Endodermal cell (in vitro differentiated cells): ENCODE measurements at regions not wholly inside any gene's neighbourhood (a gene's known extent, or its start where the extent isn't known, plus 50 kb on each side); places are given as distances from the start of the nearest gene placed in this dataset.

Source experiments
- DNase-seq: peaks from one replicate; pipeline ENCODE4 v3.0.0-alpha.2; 2017
- H3K27ac ChIP-seq: 2 replicates; pipeline ENCODE4 v1.5.1; 2013; ENCODE audit warnings: mild to moderate bottlenecking, low read depth, low read length, moderate library complexity
- H3K27me3 ChIP-seq: 2 replicates; pipeline ENCODE4 v1.6.1; 2013; ENCODE audit warnings: mild to moderate bottlenecking, low read length, moderate library complexity; ENCODE audit not compliant: insufficient read depth, control insufficient read depth, poor library complexity, severe bottlenecking
- H3K36me3 ChIP-seq: 2 replicates; pipeline ENCODE4 v1.7.0; 2013; ENCODE audit warnings: mild to moderate bottlenecking, low read length, moderate library complexity; ENCODE audit not compliant: control insufficient read depth, insufficient read depth
- H3K4me1 ChIP-seq: one replicate; pipeline ENCODE4 v1.7.0; 2013; ENCODE audit warnings: low read length; ENCODE audit not compliant: control insufficient read depth, insufficient read depth
- H3K4me3 ChIP-seq: 2 replicates; pipeline ENCODE4 v1.5.1; 2013; ENCODE audit warnings: mild to moderate bottlenecking, low read length, moderate library complexity
- H3K9ac ChIP-seq: 2 replicates; pipeline ENCODE4 v1.6.1; 2013; ENCODE audit warnings: mild to moderate bottlenecking, low read length, moderate library complexity; ENCODE audit not compliant: poor library complexity, severe bottlenecking; ENCODE audit errors: extremely low read depth
- H3K9me3 ChIP-seq: 2 replicates; pipeline ENCODE4 v1.6.1; 2013; ENCODE audit warnings: mild to moderate bottlenecking, low read length, moderate library complexity; ENCODE audit not compliant: control insufficient read depth
- H3K27ac Mint-ChIP-seq: 2 replicates; pipeline ENCODE4 v1.8.0; 2020; ENCODE audit warnings: mixed read lengths
- H3K27me3 Mint-ChIP-seq: 2 replicates; pipeline ENCODE4 v1.8.0; 2021; ENCODE audit warnings: mild to moderate bottlenecking, mixed read lengths; ENCODE audit not compliant: insufficient read depth
- H3K36me3 Mint-ChIP-seq: 2 replicates; pipeline ENCODE4 v1.8.0; 2020; ENCODE audit warnings: low read depth, mixed read lengths
- H3K4me1 Mint-ChIP-seq: 2 replicates; pipeline ENCODE4 v1.8.0; 2020; ENCODE audit warnings: mixed read lengths
- H3K4me3 Mint-ChIP-seq: 2 replicates; pipeline ENCODE4 v1.8.0; 2020; ENCODE audit warnings: mild to moderate bottlenecking, moderate library complexity, mixed read lengths
- H3K9me3 Mint-ChIP-seq: 2 replicates; pipeline ENCODE4 v1.8.0; 2020; ENCODE audit warnings: mild to moderate bottlenecking, mixed read lengths
- WGBS, 2 experiments: methylation state at CpG; one replicate each; pipeline versions ENCODE4 v1.1.5 to v1.1.7; 2013; ENCODE audit warnings: missing lambda C conversion rate in 2 of 2, mixed read lengths in 1 of 2; ENCODE audit not compliant: insufficient coverage in 1 of 2, insufficient read length in 1 of 2; 5-methylcytosine and 5-hydroxymethylcytosine counted together
- TF ChIP-seq, protein P1 (sequence below): fragments of 200-600 bp; sonication (generic); conservative IDR thresholded peaks from 2 replicates; pipeline ENCODE4 v1.5.0; 2021; ENCODE audit warnings: antibody characterized with exemption, mild to moderate bottlenecking

DNA sequence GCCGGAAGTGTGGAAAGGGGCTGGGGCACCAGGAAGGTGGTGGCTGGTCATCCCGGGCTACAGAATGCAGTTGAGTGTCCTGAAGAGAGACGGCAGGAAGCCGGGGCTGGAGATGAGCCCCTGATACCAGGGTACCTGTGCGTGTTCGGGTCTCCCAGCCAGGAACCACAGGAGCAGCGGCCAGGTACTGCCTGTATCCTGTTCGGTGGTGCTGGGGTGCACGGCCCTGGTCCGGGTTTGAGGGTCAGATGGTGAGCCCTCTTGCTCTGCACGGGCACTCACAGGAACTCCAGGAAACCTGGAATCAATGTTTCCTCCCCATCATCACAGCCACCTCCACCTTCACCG is 253.1 kb upstream of the B3GAT1 start:
- Mint-ChIP-seq H3K4me1 (peaks cover 2% of the 10 kb centered on the region), H3K27me3 (peaks cover 2% of the 10 kb centered on the region)
- no peaks in the 10 kb centered on the region for H3K27me3 ChIP-seq

DNA sequence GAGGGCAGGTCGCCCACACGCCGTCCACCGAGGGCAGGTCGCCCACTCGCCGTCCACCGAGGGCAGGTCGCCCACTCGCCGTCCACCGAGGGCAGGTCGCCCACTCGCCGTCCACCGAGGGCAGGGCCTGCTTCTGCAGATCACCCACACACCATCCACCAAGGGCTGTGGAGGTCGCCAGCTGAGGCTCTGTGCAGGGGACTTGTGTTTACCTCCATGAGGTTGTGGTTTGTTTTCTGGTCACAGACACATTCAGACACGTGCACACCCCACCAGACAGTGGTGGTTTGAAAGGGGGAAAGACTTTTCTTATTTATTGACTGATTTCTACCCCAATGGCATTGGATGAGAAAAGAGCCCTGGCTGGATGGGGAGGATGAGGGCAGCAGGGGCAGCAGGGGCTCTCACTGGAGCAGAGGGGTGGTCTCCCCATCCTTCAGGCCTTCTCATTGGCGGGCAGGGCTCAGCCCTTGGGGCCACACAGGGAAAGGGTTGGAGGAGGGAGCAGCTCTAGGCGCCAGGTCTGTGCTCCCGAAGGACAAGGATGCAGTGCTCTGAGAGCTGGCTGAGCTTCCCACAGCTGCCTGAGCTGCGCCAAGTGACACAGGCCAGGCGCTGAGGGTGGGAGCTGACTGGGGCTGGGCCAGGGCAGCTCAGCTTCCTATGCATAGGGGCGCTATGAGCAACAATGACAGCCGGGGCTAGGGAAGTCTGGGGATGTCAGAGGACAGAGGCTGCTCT is 252.6 kb upstream of the B3GAT1 start:
- 95 to 96% methylated on average over 4 to 25 of the region's 25 CpGs for WGBS, 2 experiments
- H3K4me1 Mint-ChIP-seq, result no peaks in the 10 kb centered on the region
- no peak overlapping the region for H3K4me3 Mint-ChIP-seq
- Histone ChIP-seq H3K9ac (no peak overlapping the region), H3K36me3 (no peaks in the 10 kb centered on the region), H3K4me1 (no peaks in the 10 kb centered on the region), H3K27me3 (no peaks in the 10 kb centered on the region), H3K27ac (no peak overlapping the region), H3K9me3 (peaks cover 22% of the 10 kb centered on the region), H3K4me3 (no peak overlapping the region)
- H3K9me3 Mint-ChIP-seq, result peaks cover 19% of the 10 kb centered on the region
- DNase-seq, result peak; percentile 41
- H3K27me3 Mint-ChIP-seq, result peaks cover 2% of the 10 kb centered on the region
- no peak overlapping the region for H3K27ac Mint-ChIP-seq
- TF ChIP-seq, protein P1, sequence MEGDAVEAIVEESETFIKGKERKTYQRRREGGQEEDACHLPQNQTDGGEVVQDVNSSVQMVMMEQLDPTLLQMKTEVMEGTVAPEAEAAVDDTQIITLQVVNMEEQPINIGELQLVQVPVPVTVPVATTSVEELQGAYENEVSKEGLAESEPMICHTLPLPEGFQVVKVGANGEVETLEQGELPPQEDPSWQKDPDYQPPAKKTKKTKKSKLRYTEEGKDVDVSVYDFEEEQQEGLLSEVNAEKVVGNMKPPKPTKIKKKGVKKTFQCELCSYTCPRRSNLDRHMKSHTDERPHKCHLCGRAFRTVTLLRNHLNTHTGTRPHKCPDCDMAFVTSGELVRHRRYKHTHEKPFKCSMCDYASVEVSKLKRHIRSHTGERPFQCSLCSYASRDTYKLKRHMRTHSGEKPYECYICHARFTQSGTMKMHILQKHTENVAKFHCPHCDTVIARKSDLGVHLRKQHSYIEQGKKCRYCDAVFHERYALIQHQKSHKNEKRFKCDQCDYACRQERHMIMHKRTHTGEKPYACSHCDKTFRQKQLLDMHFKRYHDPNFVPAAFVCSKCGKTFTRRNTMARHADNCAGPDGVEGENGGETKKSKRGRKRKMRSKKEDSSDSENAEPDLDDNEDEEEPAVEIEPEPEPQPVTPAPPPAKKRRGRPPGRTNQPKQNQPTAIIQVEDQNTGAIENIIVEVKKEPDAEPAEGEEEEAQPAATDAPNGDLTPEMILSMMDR, result no peak
- no peaks in the 10 kb centered on the region for H3K36me3 Mint-ChIP-seq

More for the DNA sequence above, 253.1 kb upstream of the B3GAT1 start:
- TF ChIP-seq, protein P1, result no peak
- Mint-ChIP-seq H3K36me3 (no peaks in the 10 kb centered on the region), H3K4me3 (no peak overlapping the region), H3K27ac (no peak overlapping the region), H3K9me3 (peaks cover 18% of the 10 kb centered on the region)
- Histone ChIP-seq H3K27ac (no peak overlapping the region), H3K4me1 (no peaks in the 10 kb centered on the region), H3K9ac (no peak overlapping the region), H3K9me3 (peaks cover 22% of the 10 kb centered on the region), H3K36me3 (no peaks in the 10 kb centered on the region), H3K4me3 (no peak overlapping the region)
- no peak for DNase-seq
- WGBS, 2 experiments, result 86 to 88% methylated on average over 6 to 12 of the region's 12 CpGs

DNA sequence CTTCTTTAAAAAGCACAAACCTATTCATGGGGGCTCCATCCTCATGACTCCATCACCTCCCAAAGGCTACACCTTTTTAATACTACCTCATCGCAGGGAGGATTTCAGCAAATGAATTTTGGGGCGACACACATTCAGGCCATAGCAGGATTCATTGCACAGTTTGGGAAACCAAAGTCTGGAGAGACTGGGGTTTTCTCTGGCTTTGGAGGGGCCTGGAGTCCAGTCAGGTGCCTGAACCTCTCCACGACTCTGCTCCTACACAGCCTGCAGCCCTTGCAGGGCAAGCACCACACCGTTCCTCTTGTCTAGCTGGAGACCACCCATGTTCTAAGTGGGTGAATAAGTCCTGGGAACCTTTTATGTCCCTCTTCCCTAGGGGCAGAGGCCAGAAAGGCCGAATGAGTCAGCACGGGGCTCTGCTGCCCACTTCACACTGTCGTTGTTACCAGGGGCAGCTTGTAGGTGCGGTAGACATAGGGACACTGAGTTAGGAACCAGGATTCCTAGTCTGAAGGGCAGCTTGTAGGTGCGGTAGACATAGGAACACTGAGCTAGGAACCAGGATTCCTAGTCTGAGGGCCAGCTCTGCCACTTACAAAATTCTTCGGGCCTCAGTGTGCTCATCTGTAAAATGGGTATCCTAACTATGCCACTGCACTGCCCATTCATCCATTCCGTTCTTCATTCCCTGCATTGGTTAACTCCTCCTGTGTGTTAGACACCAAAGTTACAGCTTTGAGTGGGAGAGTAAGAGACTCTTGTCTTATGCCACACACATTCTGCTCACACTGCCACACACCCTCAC is 251.7 kb upstream of the B3GAT1 start:
- TF ChIP-seq, protein P1, result no peak
- no peak overlapping the region for H3K27ac Mint-ChIP-seq

More for the DNA sequence above, 251.7 kb upstream of the B3GAT1 start:
- peaks cover 2% of the 10 kb centered on the region for H3K27me3 Mint-ChIP-seq
- H3K9ac ChIP-seq, result no peak overlapping the region
- no peaks in the 10 kb centered on the region for H3K4me1 Mint-ChIP-seq
- peaks cover 22% of the 10 kb centered on the region for H3K9me3 ChIP-seq
- no peaks in the 10 kb centered on the region for H3K4me1 ChIP-seq
- H3K9me3 Mint-ChIP-seq, result peaks cover 19% of the 10 kb centered on the region
- H3K27ac ChIP-seq, result no peak overlapping the region
- H3K36me3 Mint-ChIP-seq, result no peaks in the 10 kb centered on the region
- no peaks in the 10 kb centered on the region for H3K36me3 ChIP-seq
- WGBS, 2 experiments, result 89 to 97% methylated on average over 9 to 11 of the region's 11 CpGs
- H3K4me3 Mint-ChIP-seq, result no peak overlapping the region
- H3K27me3 ChIP-seq, result no peaks in the 10 kb centered on the region
- no peak overlapping the region for H3K4me3 ChIP-seq
- DNase-seq, result peak; percentile 22
